Spleen (tissue), 7 donors: ENCODE measurements at regions not wholly inside any gene's neighbourhood (a gene's known extent, or its start where the extent isn't known, plus 50 kb on each side); places are given as distances from the start of the nearest gene placed in this dataset.

Experiments
- CTCF ChIP-seq, 11 experiments: fragments of 200-600 bp in 7 of 11; fragments of 450-650 bp in 4 of 11; sonication (generic) in 4 of 11; IDR thresholded peaks in 8 of 11; conservative IDR thresholded peaks in 3 of 11; 1 replicate in 7 of 11; 2 replicates in 4 of 11; pipeline versions ENCODE4 v1.4.0 to v1.8.0; 2016 to 2021; ENCODE audit warnings: antibody characterized with exemption in 11 of 11, inconsistent platforms in 4 of 11, mild to moderate bottlenecking in 1 of 11
- POLR2AphosphoS5 ChIP-seq, 3 donors: sonication (generic); formaldehyde crosslinking; IDR thresholded peaks; one replicate each; pipeline ENCODE4 v1.5.1; 2017; ENCODE audit warnings: antibody characterized with exemption in 3 of 3
- donor health status: DM: no; HTN: no; CAD: no; lungs with moderate emphysema.
- donor health status: DM: no; HTN: no; CAD: no.
- donor health status: DM: no; HTN: no; CAD: no.

- no peak for TF ChIP-seq CTCF (IDR thresholded peaks at IDR 0.05 in 8 of 11, conservative IDR thresholded peaks at IDR 0.05 in 3 of 11)
- no peak for TF ChIP-seq POLR2AphosphoS5 (IDR thresholded peaks at IDR 0.05)
These were observed 74.7 kb upstream of the ZNF385D start for GRCh38 chr3:21825684-21826083.
